DLD1 (cell line): ENCODE measurements at regions not wholly inside any gene's neighbourhood (a gene's known extent, or its start where the extent isn't known, plus 50 kb on each side); places are given as distances from the start of the nearest gene placed in this dataset.

Source experiments
- in situ Hi-C: cut with HindIII; loops from 2 replicates; pipeline ENCODE4 v1.10.0; 2017; ENCODE audit warnings: low sequenced_read_pairs

GRCh38 chr2:238574490-238575271, 148.0 kb downstream of the ASB1 start:
- in situ Hi-C loops, result no loop called here

GRCh38 chr2:238576674-238577073, 149.9 kb downstream of the ASB1 start:
- in situ Hi-C loops, result no loop called here

- in situ Hi-C loops, result no loop called here
Observed at GRCh38 chr2:238578256-238578655, 151.5 kb downstream of the ASB1 start.

GRCh38 chr2:238580486-238580885, 153.8 kb downstream of the ASB1 start:
- in situ Hi-C loops, result no loop called here

- in situ Hi-C loops, result no loop called here
Observed at GRCh38 chr2:238581126-238581525, 154.4 kb downstream of the ASB1 start.

GRCh38 chr2:238582159-238582558, 155.4 kb downstream of the ASB1 start:
- in situ Hi-C loops, result no loop called here

GRCh38 chr2:238584617-238585016, 157.9 kb downstream of the ASB1 start:
- in situ Hi-C loops, result no loop called here

GRCh38 chr2:238585836-238586821, 159.4 kb downstream of the ASB1 start:
- in situ Hi-C loops, result no loop called here

- in situ Hi-C loops, result no loop called here
Observed at GRCh38 chr2:238586931-238587775, 160.4 kb downstream of the ASB1 start.

GRCh38 chr2:238587776-238588660, 161.3 kb downstream of the ASB1 start:
- in situ Hi-C loops, result no loop called here

- in situ Hi-C loops, result no loop called here
Observed at GRCh38 chr2:238589591-238590460, 163.1 kb downstream of the ASB1 start.

GRCh38 chr2:238591732-238592131, 165.0 kb downstream of the ASB1 start:
- in situ Hi-C loops, result no loop called here

GRCh38 chr2:238593236-238593635, 166.5 kb downstream of the ASB1 start:
- in situ Hi-C loops, result no loop called here

- in situ Hi-C loops, result no loop called here
Observed at GRCh38 chr2:238593678-238594077, 167.0 kb downstream of the ASB1 start.

GRCh38 chr2:238594796-238595749, 168.3 kb downstream of the ASB1 start:
- in situ Hi-C loops, result no loop called here

- in situ Hi-C loops, result no loop called here
Observed at GRCh38 chr2:238595750-238596570, 169.2 kb downstream of the ASB1 start.
